ENCODE measurements at regions not wholly inside any gene's neighbourhood (a gene's known extent, or its start where the extent isn't known, plus 50 kb on each side); places are given as distances from the start of the nearest gene placed in this dataset.

GRCh38 chr10:124160943-124161582 lies 67.7 kb upstream of the CHST15 start:
- TF ChIP-seq CTCF (IDR thresholded peaks at IDR 0.05; ENCODE audit: low read depth, low read length, poor library complexity, severe bottlenecking) (no peak), EZH2phosphoT487 (IDR thresholded peaks at IDR 0.05; ENCODE audit: borderline replicate concordance, low read length) (no peak)
